IMR-90 (cell line): ENCODE measurements at regions not wholly inside any gene's neighbourhood (a gene's known extent, or its start where the extent isn't known, plus 50 kb on each side); places are given as distances from the start of the nearest gene placed in this dataset.

Source experiments
- ATAC-seq: fragments of 200-7000 bp; cut with Tn5 transposase; 2 replicates; pipeline ENCODE4 v1.9.1; 2020; ENCODE audit warnings: low read depth, mild to moderate bottlenecking, moderate library complexity
- BruUV-seq: library from RNA; stranded (reverse); fragments of 400-500 nt; replicated peaks from 2 replicates; lab custom pipeline; 2021; lab: Mats Ljungman, UMichigan
- CTCF ChIA-PET: fragments of 300-600 bp; formaldehyde crosslinking; extraction: SDS; loops from one replicate; lab custom pipeline; 2021; ENCODE audit warnings: antibody characterized with exemption; lab: Yijun Ruan, JAX
- POLR2A ChIA-PET: fragments of 300-600 bp; sonication (Branson Sonifier 250); formaldehyde crosslinking; loops from one replicate; lab custom pipeline; 2022; ENCODE audit warnings: antibody characterized with exemption; ENCODE audit not compliant: unreplicated experiment; lab: Charles Lee
- DNase-seq: peaks from one replicate; pipeline ENCODE4 v3.0.0; 2013
- H2AFZ ChIP-seq: replicated peaks from 2 replicates; pipeline ENCODE3; 2013; ENCODE audit warnings: low read length, mild to moderate bottlenecking; ENCODE audit not compliant: poor library complexity
- H2AK5ac ChIP-seq: 2 replicates; pipeline ENCODE4 v1.6.1; 2013; ENCODE audit warnings: low read depth, low read length, inconsistent platforms
- H2AK9ac ChIP-seq: replicated peaks from 2 replicates; pipeline ENCODE3; 2013; ENCODE audit warnings: mild to moderate bottlenecking, low read depth, low read length, moderate library complexity; ENCODE audit not compliant: poor library complexity
- H2BK120ac ChIP-seq: 2 replicates; pipeline ENCODE4 v1.6.1; 2013; ENCODE audit warnings: low read depth, low read length, inconsistent platforms
- H2BK15ac ChIP-seq: 3 replicates; pipeline ENCODE4 v1.6.1; 2013; ENCODE audit warnings: low read depth, low read length, inconsistent platforms
- H2BK20ac ChIP-seq: 2 replicates; pipeline ENCODE4 v1.6.1; 2013; ENCODE audit warnings: low read depth, mild to moderate bottlenecking, inconsistent platforms, low read length, moderate library complexity
- H2BK5ac ChIP-seq: 2 replicates; pipeline ENCODE4 v1.6.1; 2013; ENCODE audit warnings: mild to moderate bottlenecking, low read depth, low read length, inconsistent platforms; ENCODE audit not compliant: poor library complexity, severe bottlenecking
- H3K14ac ChIP-seq: replicated peaks from 2 replicates; pipeline ENCODE4 v1.6.1; 2013; ENCODE audit warnings: low read depth, low read length, inconsistent platforms
- H3K18ac ChIP-seq: 2 replicates; pipeline ENCODE4 v1.6.1; 2013; ENCODE audit warnings: low read depth, low read length, control low read depth
- H3K23ac ChIP-seq: 2 replicates; pipeline ENCODE4 v1.6.1; 2013; ENCODE audit warnings: low read depth, low read length, inconsistent platforms
- H3K27ac ChIP-seq: 2 replicates; pipeline ENCODE4 v1.5.1; 2013; ENCODE audit warnings: mild to moderate bottlenecking, control low read depth, low read length; ENCODE audit not compliant: insufficient read depth
- H3K27me3 ChIP-seq: 2 replicates; pipeline ENCODE4 v1.6.1; 2013; ENCODE audit warnings: low read length; ENCODE audit not compliant: control insufficient read depth, insufficient read depth
- H3K36me3 ChIP-seq: 2 replicates; pipeline ENCODE4 v1.6.1; 2013; ENCODE audit warnings: low read length, mixed read lengths; ENCODE audit not compliant: control insufficient read depth, insufficient read depth
- H3K4ac ChIP-seq: 2 replicates; pipeline ENCODE4 v1.6.1; 2013; ENCODE audit warnings: low read depth, low read length, inconsistent platforms
- H3K4me1 ChIP-seq: 2 replicates; pipeline ENCODE4 v1.6.1; 2013; ENCODE audit warnings: low read length, mixed read lengths; ENCODE audit not compliant: control insufficient read depth, insufficient read depth
- H3K4me2 ChIP-seq: 2 replicates; pipeline ENCODE4 v1.6.1; 2013; ENCODE audit warnings: low read depth, mild to moderate bottlenecking, control low read depth, low read length, moderate library complexity
- H3K4me3 ChIP-seq: 2 replicates; pipeline ENCODE4 v1.5.1; 2013; ENCODE audit warnings: low read depth, mild to moderate bottlenecking, control low read depth, low read length, moderate library complexity; ENCODE audit not compliant: insufficient read depth
- H3K56ac ChIP-seq: 2 replicates; pipeline ENCODE4 v1.6.1; 2013; ENCODE audit warnings: low read length, inconsistent platforms; ENCODE audit not compliant: insufficient read depth; ENCODE audit errors: extremely low read depth
- H3K79me1 ChIP-seq, 2 experiments: 2 replicates each; pipeline ENCODE4 v1.6.1; 2013; ENCODE audit warnings: low read length in 2 of 2, inconsistent platforms in 1 of 2, low read depth in 1 of 2
- H3K9ac ChIP-seq: 2 replicates; pipeline ENCODE4 v1.6.1; 2013; ENCODE audit warnings: low read depth, low read length, control low read depth
- H3K9me1 ChIP-seq: 2 replicates; pipeline ENCODE4 v1.6.1; 2013; ENCODE audit warnings: low read length, inconsistent platforms; ENCODE audit not compliant: insufficient read depth
- H3K9me3 ChIP-seq: 2 replicates; pipeline ENCODE4 v1.6.1; 2013; ENCODE audit warnings: low read length; ENCODE audit not compliant: control insufficient read depth, insufficient read depth
- H4K20me1 ChIP-seq: 2 replicates; pipeline ENCODE4 v1.6.1; 2013; ENCODE audit warnings: low read length, inconsistent platforms; ENCODE audit not compliant: insufficient read depth
- H4K5ac ChIP-seq: 2 replicates; pipeline ENCODE4 v1.6.1; 2013; ENCODE audit warnings: mild to moderate bottlenecking, low read depth, low read length, control low read depth
- H4K8ac ChIP-seq, 2 experiments: 2 replicates each; pipeline ENCODE4 v1.6.1; 2013; ENCODE audit warnings: low read depth in 2 of 2, low read length in 2 of 2, control low read depth in 1 of 2, inconsistent platforms in 1 of 2
- H4K91ac ChIP-seq: 2 replicates; pipeline ENCODE4 v1.6.1; 2013; ENCODE audit warnings: low read depth, low read length, inconsistent platforms; ENCODE audit not compliant: insufficient read depth
- BHLHE40 ChIP-seq: fragments of 150-350 bp; IDR thresholded peaks from 2 replicates; pipeline ENCODE4 v1.6.1; 2016; ENCODE audit warnings: mild to moderate bottlenecking, low read depth, low read length
- CEBPB ChIP-seq: IDR thresholded peaks from 2 replicates; pipeline ENCODE4 v1.6.1; 2012; ENCODE audit warnings: low read depth, low read length, improper control_type of control experiment
- MAFK ChIP-seq: IDR thresholded peaks from 2 replicates; pipeline ENCODE4 v1.6.1; 2012; ENCODE audit warnings: low read depth, low read length, improper control_type of control experiment
- RCOR1 ChIP-seq: IDR thresholded peaks from 2 replicates; pipeline ENCODE4 v1.6.1; 2012; ENCODE audit warnings: mild to moderate bottlenecking, low read length, improper control_type of control experiment; ENCODE audit not compliant: insufficient replicate concordance
- dilution Hi-C: fragments of 300-500 bp; cut with HindIII; formaldehyde crosslinking; loops from one replicate; pipeline ENCODE4 v1.14.3; 2018; ENCODE audit warnings: low sequenced_read_pairs; ENCODE audit not compliant: unreplicated experiment
- in situ Hi-C: fragments of 300-500 bp; cut with MboI; formaldehyde crosslinking; loops from 3 replicates; pipeline ENCODE4 v1.14.3; 2019; ENCODE audit warnings: low sequenced_read_pairs, inconsistent platforms, mixed read lengths
- intact Hi-C: fragments of 100-400 bp; cut with micrococcal nuclease; formaldehyde crosslinking; loops from 2 replicates; pipeline ENCODE4 v1.10.0; 2022

DNA sequence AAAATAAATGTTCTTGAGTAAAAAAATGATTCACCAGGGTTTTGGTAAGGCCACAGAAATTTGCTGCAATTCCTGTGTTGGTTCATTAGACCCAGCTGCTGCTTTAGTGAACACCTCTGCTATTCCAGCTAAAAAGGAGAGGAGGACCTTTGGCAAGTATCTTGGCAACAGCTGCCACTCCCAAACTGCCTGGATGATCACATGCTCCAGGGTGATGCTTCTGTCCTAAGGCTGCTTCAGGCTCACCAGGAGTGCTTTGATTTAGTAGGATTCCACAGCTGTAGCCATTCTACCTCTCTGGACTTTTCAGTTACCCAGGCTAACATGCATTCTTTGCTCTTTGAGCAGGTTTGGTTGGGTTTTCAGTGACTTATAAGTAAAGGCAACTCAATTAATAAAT, 82.6 kb upstream of the NPVF start:
- Histone ChIP-seq H2AK9ac (no peak overlapping the region), H4K5ac (no peak overlapping the region), H2AFZ (no peak overlapping the region), H3K9me3 (no peaks in the 10 kb centered on the region), H3K9me1 (no peaks in the 10 kb centered on the region), H3K4me3 (no peak overlapping the region), H2BK120ac (no peak overlapping the region), H3K36me3 (no peaks in the 10 kb centered on the region), H2BK15ac (no peak overlapping the region), H2AK5ac (no peak overlapping the region), H3K14ac (no peak overlapping the region), H3K56ac (no peak overlapping the region), H3K79me1 (no peaks in the 10 kb centered on the region), H4K20me1 (no peaks in the 10 kb centered on the region), H2BK20ac (no peak overlapping the region), H3K18ac (no peak overlapping the region), H3K4me2 (no peak overlapping the region), H4K91ac (no peak overlapping the region), H3K4ac (no peak overlapping the region), H3K27me3 (no peaks in the 10 kb centered on the region; the same call in 1 of the 2 replicates), H3K23ac (no peak overlapping the region), H3K27ac (no peak overlapping the region), H4K8ac (no peak overlapping the region), H3K4me1 (no peaks in the 10 kb centered on the region), H2BK5ac (no peak overlapping the region), H3K9ac (no peak overlapping the region)
- intact Hi-C loops (no loop called here), in situ Hi-C loops (no loop called here), dilution Hi-C loops (no loop called here)
- ChIA-PET CTCF (no interaction called here), POLR2A (no interaction called here)
- no peak for DNase-seq
- ATAC-seq = no peak
- BruUV-seq = no TSS peak
- TF ChIP-seq RCOR1 (no peak), BHLHE40 (no peak), CEBPB (no peak), MAFK (no peak)
